ENCODE measurements at regions not wholly inside any gene's neighbourhood (a gene's known extent, or its start where the extent isn't known, plus 50 kb on each side); places are given as distances from the start of the nearest gene placed in this dataset.

DNA sequence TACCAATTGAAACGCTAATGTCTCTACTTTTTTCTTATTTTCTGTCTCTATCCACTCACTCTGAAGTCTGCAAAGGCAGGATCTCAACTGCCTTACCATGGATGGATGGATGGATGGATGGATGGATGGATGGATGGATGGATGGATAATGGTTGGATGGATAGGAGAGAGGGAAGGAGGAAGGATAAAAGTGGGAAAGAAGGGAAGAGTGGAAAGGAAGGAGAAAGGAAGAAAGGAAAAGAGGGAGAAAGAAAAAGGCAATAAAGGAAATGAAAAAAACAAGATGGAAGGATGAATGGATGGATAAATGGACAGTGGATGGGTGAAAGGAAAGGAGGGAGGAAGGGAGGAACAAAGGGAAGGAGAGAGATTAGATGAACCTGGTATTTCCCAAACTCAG lies 506.0 kb downstream of the MN1 start:
- CTCF ChIA-PET, result no interaction called here
- TF ChIP-seq, protein P1, sequence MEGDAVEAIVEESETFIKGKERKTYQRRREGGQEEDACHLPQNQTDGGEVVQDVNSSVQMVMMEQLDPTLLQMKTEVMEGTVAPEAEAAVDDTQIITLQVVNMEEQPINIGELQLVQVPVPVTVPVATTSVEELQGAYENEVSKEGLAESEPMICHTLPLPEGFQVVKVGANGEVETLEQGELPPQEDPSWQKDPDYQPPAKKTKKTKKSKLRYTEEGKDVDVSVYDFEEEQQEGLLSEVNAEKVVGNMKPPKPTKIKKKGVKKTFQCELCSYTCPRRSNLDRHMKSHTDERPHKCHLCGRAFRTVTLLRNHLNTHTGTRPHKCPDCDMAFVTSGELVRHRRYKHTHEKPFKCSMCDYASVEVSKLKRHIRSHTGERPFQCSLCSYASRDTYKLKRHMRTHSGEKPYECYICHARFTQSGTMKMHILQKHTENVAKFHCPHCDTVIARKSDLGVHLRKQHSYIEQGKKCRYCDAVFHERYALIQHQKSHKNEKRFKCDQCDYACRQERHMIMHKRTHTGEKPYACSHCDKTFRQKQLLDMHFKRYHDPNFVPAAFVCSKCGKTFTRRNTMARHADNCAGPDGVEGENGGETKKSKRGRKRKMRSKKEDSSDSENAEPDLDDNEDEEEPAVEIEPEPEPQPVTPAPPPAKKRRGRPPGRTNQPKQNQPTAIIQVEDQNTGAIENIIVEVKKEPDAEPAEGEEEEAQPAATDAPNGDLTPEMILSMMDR (conservative IDR thresholded peaks at IDR 0.05; ENCODE audit: low read depth), result no peak
- DNase-seq (ENCODE audit: low spot score), result no peak
- no peak overlapping the region for H3K27ac ChIP-seq
- POLR2A ChIA-PET (ENCODE audit: low non-redundant PET), result no interaction called here

DNA sequence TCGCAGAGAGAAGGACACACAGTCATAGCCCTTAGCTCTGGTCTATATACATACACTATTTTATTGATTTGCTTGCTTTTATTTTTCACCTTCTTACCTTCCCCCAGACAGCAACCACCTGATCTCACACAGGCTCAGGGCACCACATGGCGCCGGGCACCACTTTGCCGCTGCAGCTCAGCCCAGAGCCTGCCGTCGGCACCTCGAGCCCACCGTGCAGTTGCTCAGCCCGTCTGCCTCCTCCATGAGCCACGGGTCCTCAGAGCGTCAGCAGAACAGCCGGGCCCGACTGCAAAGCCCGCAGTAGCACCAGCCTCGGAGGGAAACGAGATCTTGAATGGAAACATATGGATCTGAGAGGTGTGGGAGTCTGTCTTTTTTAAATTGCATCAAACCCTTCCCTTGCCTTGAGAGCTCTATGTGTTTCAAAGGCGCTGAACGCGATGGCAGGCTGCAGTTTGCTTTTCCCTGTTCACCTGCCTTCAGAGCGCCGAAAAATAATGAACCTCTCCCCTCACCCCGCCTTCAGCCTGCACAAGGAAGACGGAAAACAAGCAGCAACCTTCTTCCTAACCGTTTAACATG lies 505.4 kb downstream of the MN1 start:
- TF ChIP-seq, protein P1 (conservative IDR thresholded peaks at IDR 0.05; ENCODE audit: low read depth), result no peak
- no peak overlapping the region for H3K27ac ChIP-seq
- CTCF ChIA-PET, result no interaction called here
- POLR2A ChIA-PET (ENCODE audit: low non-redundant PET), result no interaction called here
- no peak for DNase-seq (ENCODE audit: low spot score)

DNA sequence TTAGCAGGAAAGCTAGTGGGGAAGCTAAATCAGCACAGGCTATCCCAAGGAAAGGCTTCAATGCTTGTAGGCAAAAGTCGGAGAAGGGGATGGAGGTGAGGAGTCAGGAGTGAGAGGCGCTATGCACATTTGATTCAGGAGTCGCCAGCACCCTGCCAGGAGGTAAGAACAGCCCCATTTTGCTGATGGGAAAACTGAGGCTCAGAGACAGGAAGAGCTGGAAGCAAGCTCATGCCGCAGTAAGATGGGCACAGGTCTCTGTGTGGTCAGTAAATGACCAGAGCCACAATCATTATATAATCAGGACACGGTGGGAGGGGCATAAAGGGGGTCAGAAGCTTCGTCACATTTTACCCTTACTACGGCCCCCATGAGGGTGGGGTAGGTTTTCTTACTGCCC lies 504.4 kb downstream of the MN1 start:
- CTCF ChIA-PET, result no interaction called here
- TF ChIP-seq, protein P1 (conservative IDR thresholded peaks at IDR 0.05; ENCODE audit: low read depth), result no peak
- no peak overlapping the region for H3K27ac ChIP-seq
- POLR2A ChIA-PET (ENCODE audit: low non-redundant PET), result no interaction called here
- DNase-seq (ENCODE audit: low spot score), result no peak

DNA sequence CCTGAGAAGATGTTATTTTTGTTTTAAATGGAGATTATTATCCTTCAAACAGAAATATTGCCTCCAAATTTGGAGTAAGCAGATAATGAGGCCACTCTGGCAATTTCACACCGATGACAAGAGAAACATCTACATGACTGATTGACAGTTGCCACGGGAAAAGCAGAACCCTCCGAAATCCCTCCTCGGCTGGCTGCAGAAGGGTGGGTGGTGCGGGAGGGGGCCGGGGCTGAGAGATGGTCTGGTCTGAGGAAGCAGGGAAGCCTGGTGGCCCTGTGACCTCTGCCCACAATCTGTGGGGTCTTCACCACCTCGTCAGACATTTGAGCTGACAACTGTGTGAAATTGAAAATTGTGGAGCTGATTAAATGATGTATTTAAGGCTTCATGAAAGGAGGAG lies 503.2 kb downstream of the MN1 start:
- H3K27ac ChIP-seq, result no peak overlapping the region
- TF ChIP-seq, protein P1 (conservative IDR thresholded peaks at IDR 0.05; ENCODE audit: low read depth), result no peak
- no peak for DNase-seq (ENCODE audit: low spot score)
- POLR2A ChIA-PET (ENCODE audit: low non-redundant PET), result no interaction called here
- CTCF ChIA-PET, result no interaction called here

DNA sequence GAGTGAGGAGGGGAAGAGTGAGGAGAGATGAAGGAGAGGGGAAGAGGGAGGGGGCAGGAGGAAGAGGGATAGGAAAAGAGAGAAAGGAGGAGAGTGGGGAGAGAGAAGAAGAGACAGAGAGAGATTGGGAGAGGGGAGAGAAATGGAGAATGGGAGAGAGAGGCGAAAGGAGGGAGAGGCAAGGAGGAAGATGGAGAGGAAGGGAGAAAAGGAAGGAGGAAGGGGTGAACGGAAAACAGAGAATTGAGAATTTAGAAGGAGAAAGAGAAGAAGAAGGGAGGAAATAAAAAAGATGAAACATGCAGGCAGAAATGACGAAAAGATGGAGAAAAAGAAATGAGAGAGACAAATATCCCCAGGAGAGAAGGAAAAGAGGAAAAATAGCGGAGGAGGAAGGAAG lies 502.8 kb downstream of the MN1 start:
- ChIA-PET POLR2A (ENCODE audit: low non-redundant PET) (no interaction called here), CTCF (no interaction called here)
- TF ChIP-seq, protein P1 (conservative IDR thresholded peaks at IDR 0.05; ENCODE audit: low read depth), result no peak
- H3K27ac ChIP-seq, result no peak overlapping the region
- no peak for DNase-seq (ENCODE audit: low spot score)

DNA sequence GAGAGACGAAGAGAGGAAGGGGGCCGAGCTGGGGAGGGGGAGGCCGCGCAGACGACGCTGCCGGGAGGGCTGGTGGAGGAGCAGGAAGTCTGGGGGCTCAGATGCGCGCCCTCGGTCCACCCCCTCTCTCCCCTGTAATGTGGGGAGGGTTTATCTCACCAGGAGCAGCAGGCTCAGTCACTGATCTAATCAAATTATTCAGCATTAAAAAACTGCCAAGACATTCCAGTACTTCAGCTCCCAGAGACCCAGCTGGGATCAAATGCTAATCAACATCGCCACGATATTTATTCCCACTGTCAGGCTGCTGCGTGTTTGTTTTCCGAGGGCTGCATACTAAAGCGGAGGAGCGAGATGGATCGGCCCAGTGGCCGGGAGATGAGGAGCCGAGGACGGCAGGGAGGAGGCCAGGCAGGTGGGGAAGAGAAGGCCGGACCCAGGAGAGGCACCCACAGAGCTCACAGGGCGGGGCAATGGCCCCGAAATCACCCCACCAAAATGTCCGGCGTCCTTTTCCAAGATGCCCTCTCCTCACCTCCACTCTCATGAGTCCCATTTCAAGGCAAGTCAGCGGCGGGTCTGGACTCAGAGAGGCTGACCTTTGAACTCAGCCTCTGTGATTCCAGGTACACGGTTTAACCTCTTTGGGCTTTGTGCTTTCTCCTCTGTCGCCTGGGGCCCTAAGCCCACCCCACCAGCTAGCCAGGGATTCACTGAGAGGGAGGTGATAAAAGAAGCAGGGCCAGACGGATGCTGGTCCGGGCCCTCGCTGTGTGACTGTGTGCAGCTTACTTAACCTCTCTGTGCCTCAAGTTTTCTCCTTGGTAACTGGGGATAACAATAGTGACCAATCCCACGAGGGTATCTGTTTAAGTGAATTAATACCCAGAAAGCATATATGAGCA lies 502.1 kb downstream of the MN1 start:
- no peak overlapping the region for H3K27ac ChIP-seq
- ChIA-PET CTCF (no interaction called here), POLR2A (ENCODE audit: low non-redundant PET) (no interaction called here)
- no peak for DNase-seq (ENCODE audit: low spot score)
- TF ChIP-seq, protein P1 (conservative IDR thresholded peaks at IDR 0.05; ENCODE audit: low read depth), result no peak
